ENCODE measurements at regions not wholly inside any gene's neighbourhood (a gene's known extent, or its start where the extent isn't known, plus 50 kb on each side); places are given as distances from the start of the nearest gene placed in this dataset.
"Not testable (repeated sequence)": the region's sequence is repeated elsewhere in the genome, so short reads cannot be mapped to it uniquely, and the experiment has no call there.

DNA sequence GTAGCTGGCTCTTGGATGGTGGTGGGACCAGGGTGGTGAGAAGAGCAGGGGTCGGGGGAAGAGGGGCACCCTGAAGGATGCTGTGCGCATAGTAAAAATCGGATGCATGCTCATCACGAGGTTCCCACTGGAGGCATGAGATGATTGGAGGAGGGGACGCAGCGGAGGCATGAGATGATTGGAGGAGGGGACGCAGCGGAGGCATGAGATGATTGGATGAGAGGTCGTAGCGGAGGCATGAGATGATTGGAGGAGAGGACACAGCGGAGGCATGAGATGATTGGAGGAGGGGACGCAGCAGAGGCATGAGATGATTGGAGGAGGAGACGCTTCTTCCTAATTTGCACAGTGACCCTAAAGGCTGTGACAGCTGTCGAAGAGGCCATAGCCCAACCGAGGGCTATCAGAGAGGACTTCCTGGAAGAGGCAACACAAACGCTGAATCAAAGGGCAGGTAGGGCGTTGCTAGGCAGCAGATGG, 106.7 kb downstream of the ADRA2C start:
- Histone ChIP-seq H3K27me3 (peaks cover 23% of the 10 kb centered on the region), H3K4me3 (no peak overlapping the region), H3K27ac (no peak overlapping the region), H3K36me3 (no peaks in the 10 kb centered on the region), H3K4me1 (no peaks in the 10 kb centered on the region), H3K9me3 (no peaks in the 10 kb centered on the region), H3K9ac (ENCODE audit: low read depth in 2 of 2, low read length in 2 of 2) (no peak overlapping the region)
- TF ChIP-seq, protein P1, sequence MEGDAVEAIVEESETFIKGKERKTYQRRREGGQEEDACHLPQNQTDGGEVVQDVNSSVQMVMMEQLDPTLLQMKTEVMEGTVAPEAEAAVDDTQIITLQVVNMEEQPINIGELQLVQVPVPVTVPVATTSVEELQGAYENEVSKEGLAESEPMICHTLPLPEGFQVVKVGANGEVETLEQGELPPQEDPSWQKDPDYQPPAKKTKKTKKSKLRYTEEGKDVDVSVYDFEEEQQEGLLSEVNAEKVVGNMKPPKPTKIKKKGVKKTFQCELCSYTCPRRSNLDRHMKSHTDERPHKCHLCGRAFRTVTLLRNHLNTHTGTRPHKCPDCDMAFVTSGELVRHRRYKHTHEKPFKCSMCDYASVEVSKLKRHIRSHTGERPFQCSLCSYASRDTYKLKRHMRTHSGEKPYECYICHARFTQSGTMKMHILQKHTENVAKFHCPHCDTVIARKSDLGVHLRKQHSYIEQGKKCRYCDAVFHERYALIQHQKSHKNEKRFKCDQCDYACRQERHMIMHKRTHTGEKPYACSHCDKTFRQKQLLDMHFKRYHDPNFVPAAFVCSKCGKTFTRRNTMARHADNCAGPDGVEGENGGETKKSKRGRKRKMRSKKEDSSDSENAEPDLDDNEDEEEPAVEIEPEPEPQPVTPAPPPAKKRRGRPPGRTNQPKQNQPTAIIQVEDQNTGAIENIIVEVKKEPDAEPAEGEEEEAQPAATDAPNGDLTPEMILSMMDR (IDR thresholded peaks at IDR 0.05), result no peak
- DNase-seq, result no peak
- intact Hi-C loops (cut with DNase I), result loop anchor here (10.0 kb wide), 1 partner anchor 108 kb away; the partner anchor contains the start of gene ADRA2C

DNA sequence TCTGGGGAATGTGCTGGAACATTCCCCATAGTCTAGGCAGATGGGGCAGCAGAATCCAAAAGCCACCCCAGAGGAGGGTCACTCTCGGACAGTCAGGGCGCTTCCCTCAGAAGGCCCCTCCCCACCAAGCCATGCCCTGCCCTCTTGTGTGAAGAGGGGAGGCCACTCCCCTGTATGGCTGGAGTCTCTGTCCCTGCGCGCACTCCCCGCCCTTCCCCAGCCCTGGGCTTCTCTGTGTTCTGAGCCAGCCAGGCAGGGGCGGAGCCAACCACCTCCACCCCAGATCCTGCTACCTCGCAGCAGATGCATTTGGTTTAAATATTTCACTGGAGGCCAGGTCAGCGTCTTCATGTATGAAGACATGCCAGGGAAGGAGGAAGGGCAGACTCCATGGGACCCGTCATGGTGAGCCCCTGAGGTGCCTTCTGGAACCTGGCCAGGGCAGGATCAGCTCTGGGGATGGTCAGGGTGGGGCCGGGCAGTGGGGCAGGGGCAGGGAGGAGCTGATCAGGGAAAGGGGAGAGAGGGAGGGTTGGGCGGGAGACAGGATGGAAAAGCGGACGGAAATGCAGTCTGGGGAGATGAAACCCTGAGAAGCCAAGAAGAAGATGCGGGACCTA, 107.3 kb downstream of the ADRA2C start:
- Histone ChIP-seq H3K27ac (no peak overlapping the region), H3K4me1 (no peaks in the 10 kb centered on the region), H3K4me3 (no peak overlapping the region), H3K36me3 (no peaks in the 10 kb centered on the region), H3K9ac (ENCODE audit: low read depth in 2 of 2, low read length in 2 of 2) (no peak overlapping the region), H3K27me3 (peaks cover 23% of the 10 kb centered on the region), H3K9me3 (no peaks in the 10 kb centered on the region)
- TF ChIP-seq, protein P1 (IDR thresholded peaks at IDR 0.05), result no peak
- intact Hi-C loops (cut with DNase I), result loop anchor here (10.0 kb wide), 1 partner anchor 109 kb away; the partner anchor contains the start of gene ADRA2C
- DNase-seq, result no peak

DNA sequence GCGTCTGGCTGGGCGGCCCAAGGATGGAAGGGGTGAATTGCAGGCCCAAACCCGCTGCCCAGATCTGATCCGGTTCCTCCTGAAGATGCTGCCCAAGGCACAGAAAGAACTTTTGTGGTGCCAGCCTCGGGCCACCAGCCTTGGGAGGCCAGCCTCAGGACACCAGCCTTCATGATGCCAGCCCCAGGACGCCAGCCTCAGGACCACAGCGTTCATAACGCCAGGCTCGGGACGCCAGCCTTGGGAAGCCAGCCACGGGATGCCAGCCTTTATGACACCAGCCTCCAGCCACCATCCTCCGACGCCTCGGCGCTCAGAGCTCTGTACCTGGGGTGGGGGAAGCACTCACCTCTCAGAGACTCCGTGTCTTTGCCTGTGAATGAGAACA, 107.8 kb downstream of the ADRA2C start:
- intact Hi-C loops (cut with DNase I), result loop anchor here (10.0 kb wide), 1 partner anchor 109 kb away; the partner anchor contains the start of gene ADRA2C
- no peak for DNase-seq
- peaks cover 23% of the 10 kb centered on the region for H3K27me3 ChIP-seq

DNA sequence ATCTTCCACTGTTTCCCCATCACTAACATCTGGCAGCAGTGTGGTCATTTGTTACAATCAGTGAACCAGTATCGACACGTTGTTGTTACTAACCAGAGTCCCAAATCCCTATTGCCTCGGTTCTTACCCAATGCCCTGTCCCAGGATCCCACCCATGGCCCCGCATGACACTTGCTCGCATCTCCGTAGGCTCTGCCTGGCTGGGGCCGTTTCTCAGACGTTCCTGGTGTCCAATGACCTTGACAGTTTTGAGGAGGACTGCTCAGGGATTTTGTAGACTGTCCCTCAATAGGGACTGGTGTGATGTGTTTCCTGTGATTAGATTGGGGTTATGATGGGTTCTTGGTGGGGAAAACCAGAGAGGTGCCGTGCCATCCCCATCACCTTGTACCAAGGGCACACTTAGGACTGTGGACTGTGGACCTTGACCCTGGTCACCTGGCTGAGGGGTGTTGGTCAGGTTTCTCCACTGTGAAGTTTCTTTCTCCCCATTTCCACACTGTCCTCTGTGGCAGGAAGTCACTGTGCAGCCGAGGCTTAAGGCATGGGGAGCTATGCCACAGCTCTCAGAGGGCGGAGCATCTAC, 108.4 kb downstream of the ADRA2C start:
- Histone ChIP-seq H3K36me3 (no peaks in the 10 kb centered on the region), H3K9me3 (no peaks in the 10 kb centered on the region), H3K27me3 (peaks cover 26% of the 10 kb centered on the region), H3K27ac (no peak overlapping the region), H3K9ac (ENCODE audit: low read depth in 2 of 2, low read length in 2 of 2) (no peak overlapping the region), H3K4me1 (no peaks in the 10 kb centered on the region), H3K4me3 (no peak overlapping the region)
- intact Hi-C loops (cut with DNase I), result loop anchor here (10.0 kb wide), 1 partner anchor 110 kb away; the partner anchor contains the start of gene ADRA2C
- TF ChIP-seq, protein P1 (IDR thresholded peaks at IDR 0.05), result no peak
- DNase-seq, result no peak

More for the DNA sequence above, 107.8 kb downstream of the ADRA2C start:
- H3K9ac ChIP-seq (ENCODE audit: low read depth in 2 of 2, low read length in 2 of 2), result no peak overlapping the region
- TF ChIP-seq, protein P1 (IDR thresholded peaks at IDR 0.05), result no peak
- no peak overlapping the region for H3K4me3 ChIP-seq
- no peaks in the 10 kb centered on the region for H3K36me3 ChIP-seq
- no peaks in the 10 kb centered on the region for H3K9me3 ChIP-seq
- H3K27ac ChIP-seq, result no peak overlapping the region
- no peaks in the 10 kb centered on the region for H3K4me1 ChIP-seq

DNA sequence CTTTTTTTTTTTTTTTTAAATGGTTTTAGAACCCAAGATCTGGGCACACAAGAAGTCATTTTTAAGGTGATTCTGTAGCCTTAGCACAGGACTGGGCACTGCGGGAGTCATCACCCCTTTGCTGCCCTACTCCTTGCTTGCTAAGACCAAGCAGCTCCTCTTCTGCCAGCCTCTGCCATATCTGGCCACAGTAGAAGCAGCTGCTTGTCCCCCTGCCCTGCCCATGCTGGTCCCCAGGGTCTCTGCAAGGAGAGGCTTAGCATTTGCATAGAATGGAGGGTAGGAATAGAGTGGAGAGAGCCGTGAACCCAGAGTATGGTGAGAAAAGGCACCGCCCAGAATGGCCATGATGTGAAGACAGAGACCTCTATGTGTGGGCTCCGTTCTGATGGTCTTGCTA, 109.3 kb downstream of the ADRA2C start:
- H3K9me3 ChIP-seq, result no peaks in the 10 kb centered on the region
- TF ChIP-seq, protein P1 (IDR thresholded peaks at IDR 0.05), result no peak
- intact Hi-C loops (cut with DNase I), result loop anchor here (10.0 kb wide), 1 partner anchor 111 kb away; the partner anchor contains the start of gene ADRA2C
- H3K36me3 ChIP-seq, result no peaks in the 10 kb centered on the region
- DNase-seq, result no peak
- H3K27me3 ChIP-seq, result peaks cover 33% of the 10 kb centered on the region
- no peak overlapping the region for H3K27ac ChIP-seq
- H3K4me1 ChIP-seq, result no peaks in the 10 kb centered on the region
- H3K9ac ChIP-seq (ENCODE audit: low read depth in 2 of 2, low read length in 2 of 2), result no peak overlapping the region
- no peak overlapping the region for H3K4me3 ChIP-seq

DNA sequence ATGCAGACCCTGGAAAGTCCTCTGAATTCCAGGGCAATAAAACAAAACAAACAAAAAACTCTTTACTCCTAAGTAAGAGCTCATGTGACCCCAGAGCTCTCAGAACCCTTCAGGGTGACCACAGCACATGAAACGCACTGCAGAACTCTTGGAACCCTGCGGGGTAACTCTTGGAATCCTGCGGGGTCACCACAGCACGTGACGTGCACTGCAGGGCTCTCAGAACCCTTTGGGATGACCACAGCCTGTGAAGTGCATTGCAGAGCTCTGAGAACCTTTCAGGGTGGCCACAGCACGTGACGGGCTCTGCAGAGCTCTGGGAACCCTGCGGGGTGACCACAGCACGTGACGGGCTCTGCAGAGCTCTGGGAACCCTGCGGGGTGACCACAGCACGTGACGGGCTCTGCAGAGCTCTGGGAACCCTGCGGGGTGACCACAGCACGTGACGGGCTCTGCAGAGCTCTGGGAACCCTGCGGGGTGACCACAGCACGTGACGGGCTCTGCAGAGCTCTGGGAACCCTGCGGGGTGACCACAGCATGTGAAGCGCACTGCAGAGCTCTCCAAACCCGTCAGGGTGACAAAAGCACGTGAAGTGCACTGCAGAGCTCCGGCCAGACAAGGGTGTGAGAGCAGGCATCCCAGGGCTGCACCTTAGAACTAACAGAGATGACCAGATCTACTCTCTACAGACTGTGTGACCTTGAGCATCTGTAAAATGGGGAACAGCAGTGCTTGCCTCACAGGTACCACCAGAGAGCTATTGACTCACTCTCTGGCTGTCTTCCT, 110.1 kb downstream of the ADRA2C start:
- H3K27me3 ChIP-seq, result peaks cover 30% of the 10 kb centered on the region
- H3K4me1 ChIP-seq; DNase-seq; H3K9me3 ChIP-seq; H3K4me3 ChIP-seq; H3K27ac ChIP-seq; H3K9ac ChIP-seq (ENCODE audit: low read depth in 2 of 2, low read length in 2 of 2); H3K36me3 ChIP-seq: not testable (repeated sequence)
- intact Hi-C loops (cut with DNase I), result loop anchor here (10.0 kb wide), 1 partner anchor 111 kb away; the partner anchor contains the start of gene ADRA2C

Measured in colonic mucosa (tissue), 4 donors.